ENCODE measurements at regions not wholly inside any gene's neighbourhood (a gene's known extent, or its start where the extent isn't known, plus 50 kb on each side); places are given as distances from the start of the nearest gene placed in this dataset.
"Not testable (repeated sequence)": the region's sequence is repeated elsewhere in the genome, so short reads cannot be mapped to it uniquely, and the experiment has no call there.

- Histone ChIP-seq H3K4me1 (ENCODE audit: control insufficient read depth, insufficient read depth, low read length) (no peaks in the 10 kb centered on the region), H3K4me3 (ENCODE audit: low read depth, low read length) (no peak overlapping the region), H3K27ac (ENCODE audit: extremely low read depth, low read depth, low read length) (no peak overlapping the region), H3K36me3 (ENCODE audit: control insufficient read depth in 2 of 2, insufficient read depth in 1 of 2, low read length in 2 of 2) (no peaks in the 10 kb centered on the region), H3K9me3 (ENCODE audit: control insufficient read depth, insufficient read depth, low read depth, low read length) (no peaks in the 10 kb centered on the region)
- no peak for TF ChIP-seq ZNF707 (tag by site-specific recombination; IDR thresholded peaks at IDR 0.05)
- TF ChIP-seq ZNF544 (tag by site-specific recombination; IDR thresholded peaks at IDR 0.05) = no peak
- no peak for TF ChIP-seq ZNF623 (tag by site-specific recombination; IDR thresholded peaks at IDR 0.05)
- TF ChIP-seq BCL6B (tag by site-specific recombination; IDR thresholded peaks at IDR 0.05) = no peak
- no peak for TF ChIP-seq FEZF1 (tag by site-specific recombination; IDR thresholded peaks at IDR 0.05)
- TF ChIP-seq PATZ1 (tag by site-specific recombination; IDR thresholded peaks at IDR 0.05) = no peak
- no peak for TF ChIP-seq OSR2 (tag by site-specific recombination; IDR thresholded peaks at IDR 0.05)
- no peak for TF ChIP-seq ZNF175 (tag by site-specific recombination; IDR thresholded peaks at IDR 0.05)
- TF ChIP-seq ZNF629 (tag by site-specific recombination; IDR thresholded peaks at IDR 0.05) = no peak
- TF ChIP-seq ZBTB1 (tag by site-specific recombination; IDR thresholded peaks at IDR 0.05) = no peak
- no peak for TF ChIP-seq ZBTB26 (tag by site-specific recombination; optimal IDR thresholded peaks at IDR 0.05)
- no peak for TF ChIP-seq MEIS1 (CRISPR knock-in tag; IDR thresholded peaks at IDR 0.05; ENCODE audit: borderline replicate concordance)
- no peak for TF ChIP-seq ZNF274 (IDR thresholded peaks at IDR 0.05; ENCODE audit: low read length)
- no peak for TF ChIP-seq ZNF274 (tag by site-specific recombination; IDR thresholded peaks at IDR 0.05; ENCODE audit: borderline replicate concordance)
- CTCF ChIA-PET = interaction anchor here (0.7 kb wide), 1 partner anchor 118 kb away, joined by 3 read pairs; no protein-coding TSS in a partner anchor
- POLR2A ChIA-PET = interaction anchor here (0.8 kb wide), 1 partner anchor 10 kb away, joined by 4 read pairs; no protein-coding TSS in a partner anchor
These were observed 80.6 kb upstream of the HIVEP1 start for GRCh38 chr6:11931296-11932035.

GRCh38 chr6:11930834-11931233 lies 81.3 kb upstream of the HIVEP1 start:
- CTCF ChIA-PET; H3K9me3 ChIP-seq (ENCODE audit: control insufficient read depth, insufficient read depth, low read depth, low read length); H3K36me3 ChIP-seq (ENCODE audit: control insufficient read depth in 2 of 2, insufficient read depth in 1 of 2, low read length in 2 of 2); H3K4me1 ChIP-seq (ENCODE audit: control insufficient read depth, insufficient read depth, low read length); H3K27ac ChIP-seq (ENCODE audit: extremely low read depth, low read depth, low read length); H3K4me3 ChIP-seq (ENCODE audit: low read depth, low read length): not testable (repeated sequence)
- TF ChIP-seq ZNF366 (tag by site-specific recombination; conservative IDR thresholded peaks at IDR 0.05) = peak; percentile 55; the same call in 1 of the 2 replicates
- POLR2A ChIA-PET = interaction anchor here (0.8 kb wide), 1 partner anchor 10 kb away, joined by 4 read pairs; no protein-coding TSS in a partner anchor

GRCh38 chr6:11930240-11930639 lies 81.9 kb upstream of the HIVEP1 start:
- Histone ChIP-seq H3K4me1 (ENCODE audit: control insufficient read depth, insufficient read depth, low read length) (no peaks in the 10 kb centered on the region), H3K4me3 (ENCODE audit: low read depth, low read length) (no peak overlapping the region), H3K36me3 (ENCODE audit: control insufficient read depth in 2 of 2, insufficient read depth in 1 of 2, low read length in 2 of 2) (no peaks in the 10 kb centered on the region), H3K27ac (ENCODE audit: extremely low read depth, low read depth, low read length) (no peak overlapping the region), H3K9me3 (ENCODE audit: control insufficient read depth, insufficient read depth, low read depth, low read length) (no peaks in the 10 kb centered on the region)
- ChIA-PET CTCF (interaction anchor here (0.6 to 0.9 kb wide), 3 partner anchors 17 to 319 kb away, joined by 3 to 7 read pairs (median 6); no protein-coding TSS in a partner anchor), POLR2A (no interaction called here)
- TF ChIP-seq ZNF621 (tag by site-specific recombination; IDR thresholded peaks at IDR 0.05) (no peak), GLIS2 (tag by site-specific recombination; IDR thresholded peaks at IDR 0.05) (no peak), ZSCAN30 (tag by site-specific recombination; IDR thresholded peaks at IDR 0.05) (no peak), ZNF292 (tag by site-specific recombination; IDR thresholded peaks at IDR 0.05; ENCODE audit: borderline replicate concordance, low read depth) (no peak), SP2 (tag by site-specific recombination; IDR thresholded peaks at IDR 0.05) (no peak)
